ENCODE measurements at regions not wholly inside any gene's neighbourhood (a gene's known extent, or its start where the extent isn't known, plus 50 kb on each side); places are given as distances from the start of the nearest gene placed in this dataset.

DNA sequence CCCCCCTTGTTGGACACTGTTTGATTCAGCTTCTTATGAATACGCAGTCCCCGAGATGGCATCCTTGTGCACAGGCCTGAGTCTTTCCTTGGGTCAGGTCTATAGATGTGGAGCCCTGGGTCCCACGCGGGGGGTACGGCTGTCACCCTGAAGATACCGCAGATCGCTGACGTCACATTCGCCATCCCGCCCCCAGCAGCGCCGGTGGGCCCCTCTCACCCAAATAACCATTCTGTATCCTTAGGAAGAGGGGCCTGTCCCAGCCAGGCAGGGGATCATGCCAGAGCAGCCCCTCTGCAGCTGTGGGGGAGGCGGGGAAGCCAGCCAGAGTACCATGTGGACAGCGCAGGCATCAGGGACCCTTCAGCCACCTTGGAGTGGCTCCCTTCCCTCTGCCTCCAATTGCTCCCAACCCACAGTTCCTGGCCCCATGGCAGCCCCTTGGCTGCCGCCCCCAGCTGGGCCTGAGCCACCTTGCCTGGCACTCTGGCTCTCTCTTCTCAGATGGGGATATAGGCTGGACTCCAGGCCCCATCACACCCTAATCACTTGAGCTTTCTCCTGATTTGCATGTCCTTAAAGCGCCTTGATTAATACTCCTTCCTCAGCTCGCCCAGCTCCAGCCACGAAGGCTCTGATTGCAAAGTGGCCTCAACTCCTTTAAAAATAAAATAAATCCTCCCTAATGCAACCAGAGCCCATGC is 189.8 kb downstream of the C9orf50 start:
- TF ChIP-seq ZFP30 (CRISPR knock-in tag; IDR thresholded peaks at IDR 0.05) (no peak), TOX (CRISPR knock-in tag; IDR thresholded peaks at IDR 0.05; ENCODE audit: borderline replicate concordance) (no peak), ZFP3 (CRISPR knock-in tag; IDR thresholded peaks at IDR 0.05) (no peak), ARNTL (CRISPR knock-in tag; IDR thresholded peaks at IDR 0.05; ENCODE audit: borderline replicate concordance, low read depth) (no peak), ISL1 (CRISPR knock-in tag; IDR thresholded peaks at IDR 0.05) (no peak), ZNF8 (CRISPR knock-in tag; IDR thresholded peaks at IDR 0.05) (no peak), ZNF70 (CRISPR knock-in tag; IDR thresholded peaks at IDR 0.05) (no peak), RARB (CRISPR knock-in tag; IDR thresholded peaks at IDR 0.05) (no peak), ESRRG (CRISPR knock-in tag; IDR thresholded peaks at IDR 0.05) (no peak), ZC3H10 (CRISPR knock-in tag; IDR thresholded peaks at IDR 0.05) (no peak), PPARA (CRISPR knock-in tag; IDR thresholded peaks at IDR 0.05; ENCODE audit: borderline replicate concordance) (no peak)
- TF ChIP-seq, protein P1, sequence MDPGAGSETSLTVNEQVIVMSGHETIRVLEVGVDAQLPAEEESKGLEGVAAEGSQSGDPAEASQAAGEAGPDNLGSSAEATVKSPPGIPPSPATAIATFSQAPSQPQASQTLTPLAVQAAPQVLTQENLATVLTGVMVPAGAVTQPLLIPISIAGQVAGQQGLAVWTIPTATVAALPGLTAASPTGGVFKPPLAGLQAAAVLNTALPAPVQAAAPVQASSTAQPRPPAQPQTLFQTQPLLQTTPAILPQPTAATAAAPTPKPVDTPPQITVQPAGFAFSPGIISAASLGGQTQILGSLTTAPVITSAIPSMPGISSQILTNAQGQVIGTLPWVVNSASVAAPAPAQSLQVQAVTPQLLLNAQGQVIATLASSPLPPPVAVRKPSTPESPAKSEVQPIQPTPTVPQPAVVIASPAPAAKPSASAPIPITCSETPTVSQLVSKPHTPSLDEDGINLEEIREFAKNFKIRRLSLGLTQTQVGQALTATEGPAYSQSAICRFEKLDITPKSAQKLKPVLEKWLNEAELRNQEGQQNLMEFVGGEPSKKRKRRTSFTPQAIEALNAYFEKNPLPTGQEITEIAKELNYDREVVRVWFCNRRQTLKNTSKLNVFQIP (CRISPR knock-in tag; IDR thresholded peaks at IDR 0.05; ENCODE audit: borderline replicate concordance, low read depth) = no peak
- ATAC-seq = no peak

DNA sequence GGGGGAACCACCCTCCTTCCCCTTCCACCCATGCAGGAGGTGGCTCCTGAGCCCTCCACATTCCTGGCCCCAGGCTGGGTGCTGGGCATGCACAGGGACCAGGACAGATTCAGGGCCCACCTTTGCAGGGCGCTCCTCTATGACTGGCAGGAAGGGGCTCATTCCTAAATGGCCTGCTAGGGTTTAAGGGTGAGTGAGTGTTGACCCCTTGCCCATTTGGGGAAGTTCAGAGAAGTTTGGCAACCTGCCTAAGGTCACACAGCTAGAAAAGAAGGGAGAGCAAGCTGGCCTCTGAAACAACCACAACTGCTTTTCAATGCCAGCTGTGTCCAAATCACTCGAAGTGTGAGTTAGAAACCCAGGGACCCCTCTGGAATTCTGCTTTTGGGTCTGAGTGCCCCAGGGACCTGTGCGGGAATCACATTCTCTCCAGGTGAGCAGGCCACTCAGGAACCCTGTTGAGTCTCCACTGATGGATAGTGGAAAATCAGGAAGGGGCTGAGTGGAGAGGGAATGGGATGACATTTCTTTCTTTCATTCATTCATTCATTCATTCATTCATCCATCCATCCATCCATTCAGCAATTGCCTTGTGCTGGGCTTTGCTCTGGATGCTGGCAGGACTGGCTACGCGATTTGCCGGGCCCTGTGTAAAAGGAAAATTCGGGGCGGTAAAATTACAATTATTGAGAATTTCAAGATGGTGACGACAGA is 191.9 kb downstream of the C9orf50 start:
- no peak for TF ChIP-seq SNAI2 (CRISPR knock-in tag; IDR thresholded peaks at IDR 0.05)
- TF ChIP-seq, protein P2, sequence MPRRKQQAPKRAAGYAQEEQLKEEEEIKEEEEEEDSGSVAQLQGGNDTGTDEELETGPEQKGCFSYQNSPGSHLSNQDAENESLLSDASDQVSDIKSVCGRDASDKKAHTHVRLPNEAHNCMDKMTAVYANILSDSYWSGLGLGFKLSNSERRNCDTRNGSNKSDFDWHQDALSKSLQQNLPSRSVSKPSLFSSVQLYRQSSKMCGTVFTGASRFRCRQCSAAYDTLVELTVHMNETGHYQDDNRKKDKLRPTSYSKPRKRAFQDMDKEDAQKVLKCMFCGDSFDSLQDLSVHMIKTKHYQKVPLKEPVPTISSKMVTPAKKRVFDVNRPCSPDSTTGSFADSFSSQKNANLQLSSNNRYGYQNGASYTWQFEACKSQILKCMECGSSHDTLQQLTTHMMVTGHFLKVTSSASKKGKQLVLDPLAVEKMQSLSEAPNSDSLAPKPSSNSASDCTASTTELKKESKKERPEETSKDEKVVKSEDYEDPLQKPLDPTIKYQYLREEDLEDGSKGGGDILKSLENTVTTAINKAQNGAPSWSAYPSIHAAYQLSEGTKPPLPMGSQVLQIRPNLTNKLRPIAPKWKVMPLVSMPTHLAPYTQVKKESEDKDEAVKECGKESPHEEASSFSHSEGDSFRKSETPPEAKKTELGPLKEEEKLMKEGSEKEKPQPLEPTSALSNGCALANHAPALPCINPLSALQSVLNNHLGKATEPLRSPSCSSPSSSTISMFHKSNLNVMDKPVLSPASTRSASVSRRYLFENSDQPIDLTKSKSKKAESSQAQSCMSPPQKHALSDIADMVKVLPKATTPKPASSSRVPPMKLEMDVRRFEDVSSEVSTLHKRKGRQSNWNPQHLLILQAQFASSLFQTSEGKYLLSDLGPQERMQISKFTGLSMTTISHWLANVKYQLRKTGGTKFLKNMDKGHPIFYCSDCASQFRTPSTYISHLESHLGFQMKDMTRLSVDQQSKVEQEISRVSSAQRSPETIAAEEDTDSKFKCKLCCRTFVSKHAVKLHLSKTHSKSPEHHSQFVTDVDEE (CRISPR knock-in tag; IDR thresholded peaks at IDR 0.05) = no peak
- no peak for TF ChIP-seq OSR1 (CRISPR knock-in tag; IDR thresholded peaks at IDR 0.05)
- TF ChIP-seq ZFP30 (CRISPR knock-in tag; IDR thresholded peaks at IDR 0.05) = no peak
- TF ChIP-seq PPARA (CRISPR knock-in tag; IDR thresholded peaks at IDR 0.05; ENCODE audit: borderline replicate concordance) = no peak
- TF ChIP-seq, protein P3, sequence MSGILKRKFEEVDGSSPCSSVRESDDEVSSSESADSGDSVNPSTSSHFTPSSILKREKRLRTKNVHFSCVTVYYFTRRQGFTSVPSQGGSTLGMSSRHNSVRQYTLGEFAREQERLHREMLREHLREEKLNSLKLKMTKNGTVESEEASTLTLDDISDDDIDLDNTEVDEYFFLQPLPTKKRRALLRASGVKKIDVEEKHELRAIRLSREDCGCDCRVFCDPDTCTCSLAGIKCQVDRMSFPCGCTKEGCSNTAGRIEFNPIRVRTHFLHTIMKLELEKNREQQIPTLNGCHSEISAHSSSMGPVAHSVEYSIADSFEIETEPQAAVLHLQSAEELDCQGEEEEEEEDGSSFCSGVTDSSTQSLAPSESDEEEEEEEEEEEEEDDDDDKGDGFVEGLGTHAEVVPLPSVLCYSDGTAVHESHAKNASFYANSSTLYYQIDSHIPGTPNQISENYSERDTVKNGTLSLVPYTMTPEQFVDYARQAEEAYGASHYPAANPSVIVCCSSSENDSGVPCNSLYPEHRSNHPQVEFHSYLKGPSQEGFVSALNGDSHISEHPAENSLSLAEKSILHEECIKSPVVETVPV (CRISPR knock-in tag; IDR thresholded peaks at IDR 0.05) = no peak
- TF ChIP-seq ZNF8 (CRISPR knock-in tag; IDR thresholded peaks at IDR 0.05) = no peak
- no peak for TF ChIP-seq TOX (CRISPR knock-in tag; IDR thresholded peaks at IDR 0.05; ENCODE audit: borderline replicate concordance)
- no peak for TF ChIP-seq ZNF70 (CRISPR knock-in tag; IDR thresholded peaks at IDR 0.05)
- no peak for TF ChIP-seq ZNF565 (CRISPR knock-in tag; conservative IDR thresholded peaks at IDR 0.05; ENCODE audit: low read depth)
- no peak for TF ChIP-seq BACH2 (CRISPR knock-in tag; IDR thresholded peaks at IDR 0.05; ENCODE audit: borderline replicate concordance)
- no peak for TF ChIP-seq GLIS3 (CRISPR knock-in tag; IDR thresholded peaks at IDR 0.05)
- TF ChIP-seq TCF4 (CRISPR knock-in tag; IDR thresholded peaks at IDR 0.05; ENCODE audit: borderline replicate concordance) = no peak
- TF ChIP-seq, protein P4, sequence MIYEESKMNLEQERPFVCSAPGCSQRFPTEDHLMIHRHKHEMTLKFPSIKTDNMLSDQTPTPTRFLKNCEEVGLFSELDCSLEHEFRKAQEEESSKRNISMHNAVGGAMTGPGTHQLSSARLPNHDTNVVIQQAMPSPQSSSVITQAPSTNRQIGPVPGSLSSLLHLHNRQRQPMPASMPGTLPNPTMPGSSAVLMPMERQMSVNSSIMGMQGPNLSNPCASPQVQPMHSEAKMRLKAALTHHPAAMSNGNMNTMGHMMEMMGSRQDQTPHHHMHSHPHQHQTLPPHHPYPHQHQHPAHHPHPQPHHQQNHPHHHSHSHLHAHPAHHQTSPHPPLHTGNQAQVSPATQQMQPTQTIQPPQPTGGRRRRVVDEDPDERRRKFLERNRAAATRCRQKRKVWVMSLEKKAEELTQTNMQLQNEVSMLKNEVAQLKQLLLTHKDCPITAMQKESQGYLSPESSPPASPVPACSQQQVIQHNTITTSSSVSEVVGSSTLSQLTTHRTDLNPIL (CRISPR knock-in tag; IDR thresholded peaks at IDR 0.05; ENCODE audit: low read depth) = no peak
- TF ChIP-seq CSDC2 (CRISPR knock-in tag; IDR thresholded peaks at IDR 0.05) = no peak
- ATAC-seq = no peak

DNA sequence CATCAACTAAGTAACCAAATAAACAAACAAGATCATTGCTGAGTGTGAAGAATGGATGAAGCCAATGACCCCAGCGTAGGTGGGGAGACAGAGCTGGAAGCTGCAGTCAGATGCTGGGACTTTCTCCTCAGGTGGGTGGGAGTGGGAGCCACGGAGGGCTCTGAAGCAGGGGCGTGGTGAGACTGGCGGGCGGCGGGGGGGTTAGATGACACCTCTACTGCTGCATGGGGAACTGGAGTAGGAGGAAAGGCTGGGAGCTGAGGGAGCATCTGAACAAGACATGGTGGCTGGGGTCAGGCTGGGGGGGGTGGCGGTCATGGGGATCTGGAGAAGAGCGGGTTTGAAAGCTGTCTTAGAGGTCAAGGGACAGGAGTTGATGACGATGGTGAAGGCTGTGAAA is 193.8 kb downstream of the C9orf50 start:
- no peak for ATAC-seq
- no peak for TF ChIP-seq TOX (CRISPR knock-in tag; IDR thresholded peaks at IDR 0.05; ENCODE audit: borderline replicate concordance)
- TF ChIP-seq, protein P1 (CRISPR knock-in tag; IDR thresholded peaks at IDR 0.05; ENCODE audit: borderline replicate concordance, low read depth) = no peak
- no peak for TF ChIP-seq ARNTL (CRISPR knock-in tag; IDR thresholded peaks at IDR 0.05; ENCODE audit: borderline replicate concordance, low read depth)
- TF ChIP-seq, protein P3 (CRISPR knock-in tag; IDR thresholded peaks at IDR 0.05) = no peak
- TF ChIP-seq ZNF8 (CRISPR knock-in tag; IDR thresholded peaks at IDR 0.05) = no peak
- no peak for TF ChIP-seq ISL1 (CRISPR knock-in tag; IDR thresholded peaks at IDR 0.05)
- TF ChIP-seq SNAI2 (CRISPR knock-in tag; IDR thresholded peaks at IDR 0.05) = no peak
- no peak for TF ChIP-seq ZFP3 (CRISPR knock-in tag; IDR thresholded peaks at IDR 0.05)
- TF ChIP-seq PPARA (CRISPR knock-in tag; IDR thresholded peaks at IDR 0.05; ENCODE audit: borderline replicate concordance) = no peak
- TF ChIP-seq ZNF70 (CRISPR knock-in tag; IDR thresholded peaks at IDR 0.05) = no peak
- TF ChIP-seq TCF4 (CRISPR knock-in tag; IDR thresholded peaks at IDR 0.05; ENCODE audit: borderline replicate concordance) = no peak
- no peak for TF ChIP-seq ZC3H10 (CRISPR knock-in tag; IDR thresholded peaks at IDR 0.05)
- no peak for TF ChIP-seq GLIS3 (CRISPR knock-in tag; IDR thresholded peaks at IDR 0.05)
- no peak for TF ChIP-seq ZNF565 (CRISPR knock-in tag; conservative IDR thresholded peaks at IDR 0.05; ENCODE audit: low read depth)

Measured in SK-N-SH treated with all-trans-retinoic acid at 6 μM for 48 hours (cell line).